WTC11 (cell line): ENCODE measurements at regions not wholly inside any gene's neighbourhood (a gene's known extent, or its start where the extent isn't known, plus 50 kb on each side); places are given as distances from the start of the nearest gene placed in this dataset.

ENCODE experiments used
- ATAC-seq: fragments of 200-7000 bp; cut with Tn5 transposase; 2 replicates; pipeline ENCODE4 v1.10.0; 2021; ENCODE audit warnings: mild to moderate bottlenecking, moderate library complexity
- CTCF ChIA-PET: fragments of 300-600 bp; sonication (Branson Sonifier 250); formaldehyde crosslinking; loops from one replicate; lab custom pipeline; 2021; ENCODE audit warnings: antibody characterized with exemption; lab: Charles Lee
- POLR2A ChIA-PET: fragments of 350-600 bp; sonication (Branson Sonifier 250); formaldehyde crosslinking; loops from one replicate; lab custom pipeline; 2021; ENCODE audit warnings: antibody characterized with exemption; lab: Charles Lee
- DNase-seq: peaks from one replicate; pipeline ENCODE4 v3.0.0; 2021; ENCODE audit warnings: low spot score
- H3K27ac Mint-ChIP-seq: 2 replicates; pipeline ENCODE4 v1.8.0; 2021; ENCODE audit warnings: mixed read lengths
- H3K27me3 Mint-ChIP-seq: 2 replicates; pipeline ENCODE4 v1.8.0; 2021; ENCODE audit warnings: low read depth, mild to moderate bottlenecking, moderate library complexity, mixed read lengths
- H3K36me3 Mint-ChIP-seq: 2 replicates; pipeline ENCODE4 v1.8.0; 2021; ENCODE audit warnings: mixed read lengths
- H3K4me1 Mint-ChIP-seq: 2 replicates; pipeline ENCODE4 v1.8.0; 2022; ENCODE audit warnings: mixed read lengths
- H3K4me3 Mint-ChIP-seq: 2 replicates; pipeline ENCODE4 v1.8.0; 2021; ENCODE audit warnings: mild to moderate bottlenecking, moderate library complexity, mixed read lengths
- H3K9me3 Mint-ChIP-seq: 2 replicates; pipeline ENCODE4 v1.8.0; 2021; ENCODE audit warnings: mixed read lengths
- AFF4 ChIP-seq: sonication (generic); formaldehyde crosslinking; IDR thresholded peaks from 2 replicates; pipeline ENCODE4 v1.8.1; 2023; ENCODE audit warnings: mild to moderate bottlenecking, missing genetic modification reagents, borderline replicate concordance
- CREB1 ChIP-seq: sonication (generic); formaldehyde crosslinking; IDR thresholded peaks from 2 replicates; pipeline ENCODE4 v1.8.0; 2023; ENCODE audit warnings: mild to moderate bottlenecking, missing genetic modification reagents
- ETV6 ChIP-seq: sonication (generic); formaldehyde crosslinking; IDR thresholded peaks from 2 replicates; pipeline ENCODE4 v1.8.1; 2022; ENCODE audit warnings: mild to moderate bottlenecking, missing genetic modification reagents
- GABPB1 ChIP-seq: sonication (generic); formaldehyde crosslinking; IDR thresholded peaks from 2 replicates; pipeline ENCODE4 v1.8.1; 2023; ENCODE audit warnings: mild to moderate bottlenecking, missing genetic modification reagents
- GRHL2 ChIP-seq: fragments of 250-450 bp; sonication (Bioruptor Pico); IDR thresholded peaks from 2 replicates; pipeline ENCODE4 v1.8.0; 2022; ENCODE audit warnings: mild to moderate bottlenecking, moderate library complexity; ENCODE audit not compliant: insufficient replicate concordance, severe bottlenecking
- GTF2I ChIP-seq: fragments of 250-450 bp; sonication (Bioruptor Pico); conservative IDR thresholded peaks from 2 replicates; pipeline ENCODE4 v1.4.0; 2021; ENCODE audit warnings: mild to moderate bottlenecking
- MLX ChIP-seq: sonication (generic); formaldehyde crosslinking; IDR thresholded peaks from 2 replicates; pipeline ENCODE4 v1.8.1; 2023; ENCODE audit warnings: mild to moderate bottlenecking, missing genetic modification reagents, moderate library complexity
- MYBL2 ChIP-seq: sonication (generic); formaldehyde crosslinking; IDR thresholded peaks from 2 replicates; pipeline ENCODE4 v1.8.1; 2023; ENCODE audit warnings: mild to moderate bottlenecking, moderate library complexity, missing genetic modification reagents
- NR3C1 ChIP-seq: sonication (generic); formaldehyde crosslinking; conservative IDR thresholded peaks from 2 replicates; pipeline ENCODE4 v1.8.1; 2023; ENCODE audit warnings: low read depth, mild to moderate bottlenecking, missing genetic modification reagents
- OVOL2 ChIP-seq: fragments of 250-450 bp; sonication (Bioruptor Pico); IDR thresholded peaks from 2 replicates; pipeline ENCODE4 v1.9.0; 2021; ENCODE audit warnings: mild to moderate bottlenecking, borderline replicate concordance
- PRRX2 ChIP-seq: fragments of 250-450 bp; sonication (Bioruptor Pico); IDR thresholded peaks from 2 replicates; pipeline ENCODE4 v1.8.0; 2021; ENCODE audit warnings: mild to moderate bottlenecking
- RORB ChIP-seq: fragments of 250-450 bp; sonication (Bioruptor Pico); IDR thresholded peaks from 2 replicates; pipeline ENCODE4 v1.9.0; 2021; ENCODE audit warnings: mild to moderate bottlenecking
- SMAD4 ChIP-seq: sonication (generic); formaldehyde crosslinking; IDR thresholded peaks from 2 replicates; pipeline ENCODE4 v1.8.0; 2022; ENCODE audit warnings: mild to moderate bottlenecking, missing genetic modification reagents
- TCF7 ChIP-seq: sonication (generic); formaldehyde crosslinking; IDR thresholded peaks from 2 replicates; pipeline ENCODE4 v1.8.0; 2022; ENCODE audit warnings: mild to moderate bottlenecking, low read depth, missing genetic modification reagents, moderate library complexity
- TEAD4 ChIP-seq: sonication (generic); formaldehyde crosslinking; IDR thresholded peaks from 2 replicates; pipeline ENCODE4 v1.8.0; 2022; ENCODE audit warnings: mild to moderate bottlenecking, missing genetic modification reagents
- USF1 ChIP-seq: sonication (generic); formaldehyde crosslinking; IDR thresholded peaks from 2 replicates; pipeline ENCODE4 v1.8.0; 2022; ENCODE audit warnings: mild to moderate bottlenecking, missing genetic modification reagents
- USF2 ChIP-seq: sonication (generic); formaldehyde crosslinking; IDR thresholded peaks from 2 replicates; pipeline ENCODE4 v1.8.1; 2023; ENCODE audit warnings: mild to moderate bottlenecking, missing genetic modification reagents, moderate library complexity
- ZBTB21 ChIP-seq: sonication (generic); formaldehyde crosslinking; IDR thresholded peaks from 2 replicates; pipeline ENCODE4 v1.8.1; 2023; ENCODE audit warnings: mild to moderate bottlenecking, missing genetic modification reagents, borderline replicate concordance
- ZNF121 ChIP-seq: sonication (generic); formaldehyde crosslinking; IDR thresholded peaks from 2 replicates; pipeline ENCODE4 v1.8.0; 2023; ENCODE audit warnings: missing genetic modification reagents
- TF ChIP-seq, protein P1 (sequence below): fragments of 250-450 bp; sonication (Bioruptor Pico); IDR thresholded peaks from 2 replicates; pipeline ENCODE4 v1.9.0; 2021; ENCODE audit warnings: moderate library complexity, mild to moderate bottlenecking, inconsistent platforms, borderline replicate concordance
- TF ChIP-seq, protein P2 (sequence below): sonication (generic); formaldehyde crosslinking; conservative IDR thresholded peaks from 2 replicates; pipeline ENCODE4 v1.8.1; 2022; ENCODE audit warnings: mild to moderate bottlenecking, missing genetic modification reagents
- TF ChIP-seq, protein P3 (sequence below): sonication (generic); formaldehyde crosslinking; IDR thresholded peaks from 2 replicates; pipeline ENCODE4 v1.8.0; 2023; ENCODE audit warnings: missing genetic modification reagents, mild to moderate bottlenecking, borderline replicate concordance

GRCh38 chr12:93061473-93062419 lies 132.7 kb upstream of the EEA1 start:
- Mint-ChIP-seq H3K27ac (no peak overlapping the region), H3K36me3 (no peaks in the 10 kb centered on the region), H3K27me3 (no peaks in the 10 kb centered on the region), H3K4me3 (no peak overlapping the region)
- no peak for DNase-seq
- TF ChIP-seq NR3C1 (CRISPR knock-in tag) (no peak), CREB1 (no peak), TCF7 (CRISPR knock-in tag) (no peak), AFF4 (CRISPR knock-in tag) (no peak)
- TF ChIP-seq, all 79 proteins: peak for 0
- H3K9me3 Mint-ChIP-seq: no peaks in the 10 kb centered on the region
- ChIA-PET POLR2A (no interaction called here), CTCF (interaction anchor here (0.9 to 1.7 kb wide), 5 partner anchors 18 to 234 kb away, joined by 3 to 5 read pairs (median 3); no protein-coding TSS in a partner anchor)
- no peak for ATAC-seq
- H3K4me1 Mint-ChIP-seq: peaks cover 14% of the 10 kb centered on the region

GRCh38 chr12:93065896-93066295 lies 136.8 kb upstream of the EEA1 start:
- Mint-ChIP-seq H3K9me3 (no peaks in the 10 kb centered on the region), H3K4me3 (no peak overlapping the region), H3K27me3 (peaks cover 21% of the 10 kb centered on the region), H3K27ac (no peak overlapping the region), H3K4me1 (peaks cover 8% of the 10 kb centered on the region), H3K36me3 (no peaks in the 10 kb centered on the region)
- ATAC-seq: no peak
- CTCF ChIA-PET: interaction anchor here (1.2 kb wide), 1 partner anchor 15 kb away, joined by 5 read pairs; no protein-coding TSS in a partner anchor
- no peak for DNase-seq
- TF ChIP-seq RORB (CRISPR knock-in tag) (no peak), GABPB1 (CRISPR knock-in tag) (no peak), OVOL2 (no peak), ETV6 (CRISPR knock-in tag) (no peak), PRRX2 (no peak), USF2 (CRISPR knock-in tag) (no peak), GRHL2 (CRISPR knock-in tag) (no peak), ZBTB21 (CRISPR knock-in tag) (no peak), TEAD4 (CRISPR knock-in tag) (no peak), ZNF121 (CRISPR knock-in tag) (no peak), MYBL2 (CRISPR knock-in tag) (no peak), SMAD4 (no peak), GTF2I (CRISPR knock-in tag) (no peak), MLX (CRISPR knock-in tag) (no peak), USF1 (CRISPR knock-in tag) (no peak)
- TF ChIP-seq, protein P1, sequence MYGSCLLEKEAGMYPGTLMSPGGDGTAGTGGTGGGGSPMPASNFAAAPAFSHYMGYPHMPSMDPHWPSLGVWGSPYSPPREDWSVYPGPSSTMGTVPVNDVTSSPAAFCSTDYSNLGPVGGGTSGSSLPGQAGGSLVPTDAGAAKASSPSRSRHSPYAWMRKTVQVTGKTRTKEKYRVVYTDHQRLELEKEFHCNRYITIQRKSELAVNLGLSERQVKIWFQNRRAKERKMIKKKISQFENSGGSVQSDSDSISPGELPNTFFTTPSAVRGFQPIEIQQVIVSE (CRISPR knock-in tag): no peak
- TF ChIP-seq, protein P2, sequence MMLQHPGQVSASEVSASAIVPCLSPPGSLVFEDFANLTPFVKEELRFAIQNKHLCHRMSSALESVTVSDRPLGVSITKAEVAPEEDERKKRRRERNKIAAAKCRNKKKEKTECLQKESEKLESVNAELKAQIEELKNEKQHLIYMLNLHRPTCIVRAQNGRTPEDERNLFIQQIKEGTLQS (CRISPR knock-in tag): no peak
- TF ChIP-seq, protein P3, sequence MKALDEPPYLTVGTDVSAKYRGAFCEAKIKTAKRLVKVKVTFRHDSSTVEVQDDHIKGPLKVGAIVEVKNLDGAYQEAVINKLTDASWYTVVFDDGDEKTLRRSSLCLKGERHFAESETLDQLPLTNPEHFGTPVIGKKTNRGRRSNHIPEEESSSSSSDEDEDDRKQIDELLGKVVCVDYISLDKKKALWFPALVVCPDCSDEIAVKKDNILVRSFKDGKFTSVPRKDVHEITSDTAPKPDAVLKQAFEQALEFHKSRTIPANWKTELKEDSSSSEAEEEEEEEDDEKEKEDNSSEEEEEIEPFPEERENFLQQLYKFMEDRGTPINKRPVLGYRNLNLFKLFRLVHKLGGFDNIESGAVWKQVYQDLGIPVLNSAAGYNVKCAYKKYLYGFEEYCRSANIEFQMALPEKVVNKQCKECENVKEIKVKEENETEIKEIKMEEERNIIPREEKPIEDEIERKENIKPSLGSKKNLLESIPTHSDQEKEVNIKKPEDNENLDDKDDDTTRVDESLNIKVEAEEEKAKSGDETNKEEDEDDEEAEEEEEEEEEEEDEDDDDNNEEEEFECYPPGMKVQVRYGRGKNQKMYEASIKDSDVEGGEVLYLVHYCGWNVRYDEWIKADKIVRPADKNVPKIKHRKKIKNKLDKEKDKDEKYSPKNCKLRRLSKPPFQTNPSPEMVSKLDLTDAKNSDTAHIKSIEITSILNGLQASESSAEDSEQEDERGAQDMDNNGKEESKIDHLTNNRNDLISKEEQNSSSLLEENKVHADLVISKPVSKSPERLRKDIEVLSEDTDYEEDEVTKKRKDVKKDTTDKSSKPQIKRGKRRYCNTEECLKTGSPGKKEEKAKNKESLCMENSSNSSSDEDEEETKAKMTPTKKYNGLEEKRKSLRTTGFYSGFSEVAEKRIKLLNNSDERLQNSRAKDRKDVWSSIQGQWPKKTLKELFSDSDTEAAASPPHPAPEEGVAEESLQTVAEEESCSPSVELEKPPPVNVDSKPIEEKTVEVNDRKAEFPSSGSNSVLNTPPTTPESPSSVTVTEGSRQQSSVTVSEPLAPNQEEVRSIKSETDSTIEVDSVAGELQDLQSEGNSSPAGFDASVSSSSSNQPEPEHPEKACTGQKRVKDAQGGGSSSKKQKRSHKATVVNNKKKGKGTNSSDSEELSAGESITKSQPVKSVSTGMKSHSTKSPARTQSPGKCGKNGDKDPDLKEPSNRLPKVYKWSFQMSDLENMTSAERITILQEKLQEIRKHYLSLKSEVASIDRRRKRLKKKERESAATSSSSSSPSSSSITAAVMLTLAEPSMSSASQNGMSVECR (CRISPR knock-in tag): no peak
- POLR2A ChIA-PET: no interaction called here
